SH-SY5Y (cell line): ENCODE measurements at regions not wholly inside any gene's neighbourhood (a gene's known extent, or its start where the extent isn't known, plus 50 kb on each side); places are given as distances from the start of the nearest gene placed in this dataset.
A peak's percentile ranks its signal among the peaks of the same experiment; 100 is the strongest.

ENCODE experiments used
- GATA2 ChIP-seq: IDR thresholded peaks from 2 replicates; pipeline ENCODE4 v1.6.1; 2011; ENCODE audit warnings: mild to moderate bottlenecking, low read depth, low read length
- GATA3 ChIP-seq: IDR thresholded peaks from 2 replicates; pipeline ENCODE4 v1.6.1; 2011; ENCODE audit warnings: low read depth, mild to moderate bottlenecking, low read length, moderate library complexity

DNA sequence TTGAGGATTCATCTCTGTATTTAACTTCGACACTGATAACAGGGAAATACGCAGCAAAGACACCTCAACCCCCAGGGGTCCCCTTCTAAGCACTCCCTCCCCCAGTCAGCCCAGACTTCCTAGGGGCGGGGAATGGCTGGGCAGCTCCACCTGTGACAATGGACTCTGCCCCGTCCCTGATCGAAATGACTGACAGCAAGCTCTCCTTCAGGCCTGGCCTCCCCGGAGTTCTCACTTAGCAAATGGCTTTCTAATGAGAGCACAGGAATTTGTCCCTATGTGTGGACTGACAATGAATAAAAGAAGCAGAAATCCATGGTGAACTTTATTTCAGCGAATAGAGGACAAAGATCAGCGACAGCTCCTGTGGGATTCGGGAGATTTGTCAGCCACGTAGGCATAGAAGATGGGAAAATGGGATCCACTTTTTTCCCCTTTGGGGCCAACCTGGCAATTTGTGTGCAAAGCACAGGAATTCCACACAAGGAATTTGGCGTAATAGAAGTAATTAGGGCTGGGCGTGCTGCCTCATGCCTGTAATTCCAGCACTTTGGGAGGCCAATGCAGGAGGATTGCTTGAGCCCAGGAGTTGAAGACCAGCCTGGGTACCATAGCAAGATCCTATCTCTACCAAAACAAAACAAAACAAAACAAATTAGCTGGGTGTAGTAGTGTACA is 63.8 kb downstream of the TNFAIP2 start:
- no peak for TF ChIP-seq GATA3
- no peak for TF ChIP-seq GATA2

DNA sequence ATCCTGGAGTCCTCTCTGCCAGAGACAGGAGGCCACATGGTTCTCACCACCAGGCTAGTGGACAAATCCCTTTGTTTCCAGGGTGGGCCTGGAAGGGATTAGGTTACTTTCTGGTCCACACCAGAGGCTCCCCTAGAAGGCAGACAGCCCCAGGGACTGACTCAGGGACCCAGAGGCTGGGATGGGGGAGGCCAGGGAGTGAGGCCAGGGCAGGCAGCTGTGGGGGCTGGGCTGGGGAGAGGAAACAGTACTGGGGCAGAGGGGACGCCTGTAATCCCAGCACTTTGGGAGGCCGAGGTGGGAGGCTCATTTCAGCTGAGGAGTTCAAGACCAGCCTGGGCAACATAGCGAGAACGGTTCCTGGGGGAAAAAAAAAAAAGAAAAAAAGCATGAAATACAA is 64.7 kb downstream of the TNFAIP2 start:
- TF ChIP-seq GATA2 (no peak), GATA3 (no peak)

DNA sequence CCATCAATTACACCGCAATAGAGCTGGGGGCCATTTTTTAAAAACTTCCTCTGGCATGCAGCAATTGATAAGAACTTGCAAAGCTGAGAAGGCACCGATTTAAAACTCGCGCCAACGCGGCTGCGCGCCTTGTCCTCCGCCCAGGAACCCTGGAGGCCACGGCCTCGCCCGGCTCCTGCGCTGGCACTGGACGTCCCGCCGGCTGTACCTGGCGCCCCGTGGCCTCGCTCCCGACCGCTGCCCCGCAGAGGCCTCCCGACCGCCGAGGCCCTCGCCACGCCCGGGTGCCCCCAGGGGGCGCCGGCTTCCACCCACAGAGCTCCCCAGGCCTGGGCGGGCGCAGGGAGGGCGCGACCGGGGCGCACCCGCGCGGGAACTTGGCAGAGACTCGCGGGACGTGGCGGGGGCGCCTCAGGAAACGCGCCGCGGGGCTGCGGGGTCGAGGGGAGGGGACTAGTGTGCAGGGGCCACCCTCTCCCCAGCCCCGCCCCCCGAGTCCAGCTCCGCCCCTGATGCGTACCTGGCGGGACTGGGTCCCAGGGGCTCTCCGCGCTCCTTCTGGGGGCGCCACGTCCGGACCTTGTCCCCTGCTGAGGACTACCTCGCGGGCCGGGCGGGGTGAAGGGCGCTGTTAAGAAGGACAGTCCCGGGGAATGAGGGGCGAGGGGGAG is 65.7 kb downstream of the TNFAIP2 start:
- TF ChIP-seq GATA2, result no peak
- no peak for TF ChIP-seq GATA3

DNA sequence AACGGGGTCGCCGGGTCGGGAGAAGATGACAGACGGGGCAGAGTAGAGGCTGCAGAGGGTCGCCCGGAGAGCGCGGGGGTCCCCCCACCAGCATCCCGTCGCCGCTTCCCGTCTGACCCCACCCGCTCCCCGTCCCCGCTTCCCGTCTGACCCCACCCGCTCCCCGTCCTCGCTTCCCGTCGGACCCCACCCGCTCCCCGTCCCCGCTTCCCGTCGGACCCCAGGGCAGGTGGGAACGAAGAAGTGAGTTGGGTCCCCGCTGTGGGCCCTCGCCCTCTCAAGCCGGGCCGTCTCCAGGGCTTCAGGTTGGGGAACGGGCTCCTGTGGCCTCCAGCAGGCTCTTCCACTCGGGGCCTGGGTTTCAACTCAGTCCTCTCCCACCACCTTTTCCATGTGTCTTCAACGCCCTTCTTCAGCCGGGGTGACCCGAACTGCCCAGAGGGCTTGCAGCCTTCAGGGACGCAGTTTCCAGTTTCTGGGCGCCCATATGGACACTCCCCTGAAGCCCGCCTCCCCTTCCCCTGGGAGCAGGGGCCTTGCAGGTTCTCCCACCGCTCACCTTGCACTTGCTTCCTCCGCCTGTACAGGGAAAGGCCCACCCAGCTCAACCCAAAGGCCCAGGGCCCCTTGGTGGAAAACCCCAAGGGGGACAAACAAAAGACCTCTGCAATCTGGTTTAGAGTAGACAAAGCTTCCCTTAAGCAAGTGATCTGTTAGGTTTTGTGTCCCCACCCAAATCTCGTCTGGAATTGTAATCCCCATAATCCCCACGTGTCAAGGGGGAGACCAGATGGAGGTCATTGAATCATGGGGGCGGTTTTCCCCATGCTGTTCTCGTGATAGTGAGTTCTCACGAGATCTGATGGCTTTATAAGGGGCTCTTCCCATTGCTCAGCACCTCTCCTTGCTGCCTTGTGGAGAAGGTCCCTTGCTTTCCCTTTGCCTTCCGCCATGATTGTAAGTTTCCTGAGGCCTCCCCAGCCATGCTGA is 66.5 kb downstream of the TNFAIP2 start:
- TF ChIP-seq GATA2 (no peak), GATA3 (no peak)

DNA sequence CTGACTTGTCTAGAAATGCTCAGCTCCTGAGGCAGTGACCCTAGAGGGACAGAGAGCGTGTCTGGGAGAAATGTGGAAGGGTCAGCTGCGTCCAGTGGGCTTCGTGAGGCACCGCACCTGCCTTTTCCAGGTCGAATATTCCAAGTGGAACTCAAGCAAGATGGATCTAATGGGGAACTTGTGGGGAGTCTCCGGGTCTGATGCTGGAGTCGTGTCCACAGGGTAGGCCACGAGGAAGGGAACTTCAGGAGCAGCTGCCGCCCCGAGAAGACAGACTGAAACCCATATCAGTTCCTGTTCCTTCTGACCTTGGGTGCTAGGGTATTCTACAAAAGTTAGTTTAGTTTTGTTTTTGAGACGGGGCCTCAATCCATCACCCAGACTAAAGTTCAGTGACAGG is 67.5 kb downstream of the TNFAIP2 start:
- no peak for TF ChIP-seq GATA2
- TF ChIP-seq GATA3, result no peak

DNA sequence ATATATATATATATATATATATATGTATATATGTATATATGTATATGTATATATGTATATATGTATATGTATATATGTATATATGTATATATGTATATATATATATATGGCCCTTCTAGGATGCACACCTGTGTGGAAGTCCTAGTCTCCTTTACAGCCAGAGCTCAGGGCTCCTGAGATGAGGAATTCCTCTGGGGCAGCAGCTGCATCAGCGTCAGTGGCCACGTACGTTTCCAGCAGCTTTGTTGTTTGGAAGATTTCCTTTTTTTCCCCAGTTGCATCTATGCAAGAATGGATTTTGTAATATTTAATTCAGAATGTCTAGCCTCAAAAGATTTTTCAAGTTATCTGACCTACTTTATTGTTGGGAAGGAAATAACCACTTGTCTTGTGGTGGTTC is 68.6 kb downstream of the TNFAIP2 start:
- TF ChIP-seq GATA3, result no peak
- no peak for TF ChIP-seq GATA2

DNA sequence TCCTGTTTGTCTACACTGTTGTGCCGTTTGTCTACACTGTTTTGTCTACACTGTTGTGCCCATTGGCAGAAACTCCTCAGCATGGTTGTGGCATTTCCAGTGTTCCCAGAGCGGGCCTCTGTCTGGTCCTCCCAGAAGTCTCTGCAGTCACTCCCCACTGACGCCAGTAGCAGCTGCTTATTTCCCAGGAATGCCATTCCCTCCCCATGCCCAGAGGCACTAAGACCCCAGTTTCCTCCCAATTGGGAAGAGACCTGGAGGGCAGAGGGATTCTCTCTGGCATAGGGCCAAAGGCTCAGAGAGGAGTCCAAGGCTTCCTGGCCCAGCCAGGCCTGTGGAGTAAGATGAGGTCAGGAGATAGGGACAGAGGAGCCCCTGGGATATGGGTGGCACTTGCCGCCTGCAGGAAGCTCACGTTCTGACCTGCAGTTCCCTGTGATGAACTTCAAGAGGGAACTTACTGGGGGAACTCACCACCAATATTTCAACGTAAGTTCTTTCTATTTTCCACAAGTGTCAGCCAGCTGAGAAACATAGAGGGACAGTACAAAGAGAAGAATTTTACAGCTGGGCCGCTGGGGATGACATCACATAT is 69.1 kb downstream of the TNFAIP2 start:
- TF ChIP-seq GATA2, result peak; percentile 18; the same call in 1 of the 2 replicates
- no peak for TF ChIP-seq GATA3

DNA sequence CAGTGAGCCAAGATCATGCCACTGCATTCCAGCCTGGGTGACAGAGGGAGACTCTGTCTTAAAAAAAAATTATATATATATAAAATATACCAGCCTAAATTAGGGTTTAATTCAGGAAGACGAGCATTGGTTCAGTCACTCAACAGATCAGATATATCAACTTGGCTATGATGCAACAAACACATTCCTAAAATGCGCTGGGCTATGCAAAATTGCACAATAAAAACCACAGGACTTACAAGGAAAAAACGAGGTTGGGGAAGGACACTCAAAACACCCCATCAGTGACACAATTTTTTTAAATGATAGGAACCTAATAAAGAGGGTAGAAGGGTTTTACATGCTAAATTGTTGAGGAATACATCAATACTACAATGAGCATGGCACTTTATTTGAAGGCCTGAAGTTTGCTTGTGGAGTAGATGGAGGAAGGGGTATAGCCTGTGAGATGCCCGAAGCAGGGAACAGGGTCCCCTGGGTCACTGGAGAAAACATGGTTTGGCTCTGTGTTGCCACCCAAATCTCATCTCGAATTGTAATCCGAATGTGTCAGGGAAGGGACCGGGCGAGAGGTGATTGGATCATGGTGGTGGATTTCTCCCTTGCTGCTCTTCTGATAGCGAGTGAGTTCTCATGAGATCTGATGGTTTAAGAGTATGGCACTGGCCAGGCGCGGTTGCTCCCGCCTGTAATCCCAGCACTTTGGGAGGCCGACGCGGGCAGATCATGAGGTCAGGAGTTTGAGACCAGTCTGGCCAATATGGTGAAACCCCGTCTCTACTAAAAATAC is 71.2 kb downstream of the TNFAIP2 start:
- no peak for TF ChIP-seq GATA2
- no peak for TF ChIP-seq GATA3

DNA sequence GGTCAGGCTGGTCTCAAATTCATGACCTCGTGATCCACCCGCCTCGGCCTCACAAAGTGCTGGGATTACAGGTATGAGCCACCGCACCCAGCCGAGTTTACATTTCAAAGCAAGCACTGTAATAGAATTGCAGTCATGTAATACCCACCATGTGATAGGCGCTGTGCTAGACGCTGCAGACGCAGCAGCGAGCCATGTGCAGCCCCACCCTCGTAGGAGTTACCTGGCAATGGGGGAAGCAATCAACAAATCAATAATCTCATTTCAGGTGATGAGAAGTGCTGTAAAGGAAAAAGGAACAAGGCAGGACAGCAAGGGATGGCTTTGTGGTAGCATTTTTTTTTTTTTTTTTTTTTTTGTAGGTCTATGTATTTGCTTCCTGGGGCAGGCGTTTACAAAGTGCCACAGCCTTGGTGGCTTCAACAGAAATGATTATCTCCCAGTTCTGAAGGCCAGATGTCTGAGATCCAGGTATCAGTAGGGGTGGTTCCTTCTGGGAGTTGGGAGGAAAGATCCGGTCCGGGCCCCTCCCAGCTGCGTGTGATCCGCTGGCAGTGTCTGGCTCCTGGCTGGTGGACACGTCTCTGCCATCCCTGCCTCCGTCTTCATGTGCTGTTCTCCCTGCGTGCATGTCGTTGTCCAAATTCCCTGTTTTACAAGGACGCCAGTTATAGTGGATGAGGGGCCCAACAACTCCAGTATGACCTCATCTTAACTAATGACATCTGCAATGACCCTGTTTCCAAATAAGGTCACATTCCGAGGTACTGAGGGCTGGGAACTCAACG is 72.8 kb downstream of the TNFAIP2 start:
- TF ChIP-seq GATA3 (no peak), GATA2 (no peak)

DNA sequence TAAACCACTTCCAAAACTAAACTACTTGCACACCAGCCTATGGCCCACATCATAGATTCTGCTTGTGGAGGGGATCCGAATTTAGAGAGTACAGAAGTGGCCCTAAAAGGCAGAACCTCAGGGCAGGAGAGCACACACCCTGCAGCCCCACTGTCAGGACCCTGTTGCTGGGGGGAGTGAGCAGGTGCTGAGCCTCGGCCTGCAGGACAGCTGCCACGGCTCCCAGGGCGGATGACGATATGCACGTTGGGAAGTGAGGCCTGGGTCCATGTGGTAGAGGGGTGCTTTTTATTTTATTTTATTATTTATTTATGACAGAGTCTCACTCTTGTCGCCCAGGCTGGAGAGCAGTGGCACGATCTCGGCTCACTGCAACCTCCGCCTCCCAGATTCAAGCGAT is 73.5 kb downstream of the TNFAIP2 start:
- TF ChIP-seq GATA3 (no peak), GATA2 (no peak)

DNA sequence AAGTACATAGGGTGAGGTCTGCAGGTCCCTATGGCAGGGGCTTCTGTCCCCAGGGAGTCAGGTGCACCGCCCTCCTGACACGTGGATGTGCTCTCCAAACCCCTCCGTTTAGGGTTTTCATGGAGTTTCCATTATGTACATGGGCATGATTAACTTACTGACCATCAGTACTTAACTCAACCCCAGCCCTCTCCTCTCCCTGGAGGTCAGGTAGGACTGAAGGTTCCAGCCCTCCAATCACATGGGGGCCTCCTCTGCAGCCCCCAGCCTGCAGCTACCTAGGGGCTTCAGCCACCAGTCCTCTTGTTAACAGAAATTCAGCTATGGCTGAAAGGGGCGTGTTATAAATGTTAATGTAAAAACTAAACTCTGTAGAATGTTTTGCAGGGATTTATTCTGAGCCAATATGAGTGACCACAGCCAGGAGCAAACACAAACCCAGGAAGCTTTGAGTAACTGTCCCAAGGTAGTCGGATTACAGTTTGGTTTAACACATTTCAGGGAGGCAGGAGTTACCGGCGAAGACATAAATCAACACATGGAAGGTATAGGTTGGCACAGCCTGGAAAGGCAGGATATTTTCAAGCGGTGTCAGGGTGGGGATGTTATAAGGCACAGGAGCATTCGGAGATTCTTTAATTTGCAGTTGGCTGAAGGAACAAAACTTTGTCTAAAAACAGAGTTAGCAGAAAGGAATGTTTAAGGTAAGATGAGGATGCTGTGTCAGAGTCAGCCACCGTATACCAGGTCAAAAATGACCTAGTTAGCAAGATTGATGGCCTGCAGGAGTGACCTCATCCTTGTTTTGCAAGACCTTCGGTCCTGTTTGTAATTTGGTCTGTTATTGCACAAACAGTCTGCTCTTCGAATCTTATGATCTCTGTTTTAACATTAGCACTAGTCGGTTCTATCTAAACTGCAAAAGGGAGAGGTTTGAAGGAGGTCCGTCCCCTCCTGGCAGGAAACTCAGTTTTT is 75.2 kb downstream of the TNFAIP2 start:
- TF ChIP-seq GATA2, result no peak
- no peak for TF ChIP-seq GATA3
